ENCODE measurements at regions not wholly inside any gene's neighbourhood (a gene's known extent, or its start where the extent isn't known, plus 50 kb on each side); places are given as distances from the start of the nearest gene placed in this dataset.
"Not testable (repeated sequence)": the region's sequence is repeated elsewhere in the genome, so short reads cannot be mapped to it uniquely, and the experiment has no call there.

DNA sequence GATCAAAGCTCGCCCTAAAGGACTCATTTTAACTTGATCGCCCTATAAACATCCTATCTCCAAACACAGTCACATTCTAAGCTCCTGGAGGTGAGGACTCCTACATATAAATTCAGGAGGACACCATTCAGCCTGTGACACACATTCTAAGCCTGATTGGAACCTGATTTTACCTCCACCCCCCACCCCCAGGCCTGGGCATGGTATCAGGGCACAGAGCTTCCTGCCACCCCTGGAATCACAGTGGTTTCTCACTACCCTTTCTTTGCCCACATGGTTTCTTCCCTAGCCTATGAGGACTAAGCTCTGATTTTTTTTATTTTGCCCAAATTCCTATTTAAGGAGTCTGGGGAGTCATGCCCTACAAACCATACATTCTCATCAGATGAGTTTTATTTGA, 428.1 kb upstream of the ID2 start:
- no peak for DNase-seq

DNA sequence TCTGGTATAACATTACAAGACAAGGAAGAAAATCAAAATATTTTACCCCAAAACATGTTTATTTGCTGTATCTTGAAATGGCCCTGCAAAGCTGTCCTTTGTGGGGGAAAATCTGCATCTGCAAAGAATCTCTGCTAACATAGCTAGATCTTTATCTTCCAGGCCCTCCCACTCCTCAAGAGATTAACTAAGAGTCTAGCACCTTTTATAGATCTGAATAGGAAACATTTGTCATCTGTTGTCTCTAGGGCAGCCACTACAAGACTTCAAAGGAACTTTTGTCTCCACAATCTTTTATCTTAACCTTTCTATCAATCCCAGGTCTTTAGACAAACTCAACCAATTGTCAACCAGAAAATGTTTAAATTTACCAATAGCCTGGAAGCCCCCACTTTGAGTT, 427.6 kb upstream of the ID2 start:
- DNase-seq = not testable (repeated sequence)

DNA sequence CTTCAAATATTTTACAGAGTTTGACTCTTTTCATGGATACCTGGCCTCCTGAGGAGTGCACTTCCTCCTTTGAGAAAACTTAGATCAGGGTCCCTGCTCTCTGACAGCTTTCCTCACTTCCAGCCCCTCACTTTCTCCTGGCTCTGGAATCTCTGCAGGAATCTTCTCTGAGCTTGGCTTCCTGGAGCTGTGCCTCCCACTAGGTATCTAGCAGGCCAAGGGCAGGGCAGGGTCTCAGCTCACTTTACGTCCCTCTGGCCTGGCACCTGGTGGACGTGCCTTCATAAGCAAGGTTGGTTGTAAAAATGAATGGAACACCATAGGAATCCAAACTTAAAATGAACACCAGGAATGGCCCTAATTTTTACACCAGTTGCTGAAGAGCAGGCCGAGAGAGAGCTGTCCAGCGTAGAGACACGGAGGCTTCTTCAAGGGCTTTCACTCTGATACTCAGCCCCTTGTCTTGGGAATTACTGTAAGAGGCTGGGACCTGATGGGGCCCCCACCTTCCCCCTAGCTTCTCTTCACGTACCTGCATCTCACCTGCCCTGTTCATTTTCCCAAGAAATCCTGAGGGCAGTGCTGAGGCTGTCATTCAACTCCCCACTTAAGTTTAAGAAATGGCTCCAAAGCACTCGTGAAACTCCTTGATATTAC, 426.9 kb upstream of the ID2 start:
- DNase-seq = no peak

DNA sequence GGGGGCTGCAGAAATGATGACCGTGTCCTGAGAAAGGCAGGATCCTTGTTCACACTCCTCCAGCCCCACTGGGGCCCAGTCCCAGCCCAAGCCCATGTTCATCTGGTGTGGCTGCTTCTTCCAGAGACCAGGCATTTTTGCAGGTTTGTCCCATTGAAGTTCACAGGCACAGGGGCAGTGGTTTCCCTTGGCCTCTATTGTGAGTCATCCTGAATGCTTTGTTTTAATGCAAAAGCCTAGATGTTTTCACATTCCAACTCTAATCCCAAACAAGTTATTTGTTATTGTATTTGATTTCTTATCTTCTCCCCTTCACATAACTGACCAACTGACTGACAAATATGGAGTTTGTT, 426.4 kb upstream of the ID2 start:
- no peak for DNase-seq

DNA sequence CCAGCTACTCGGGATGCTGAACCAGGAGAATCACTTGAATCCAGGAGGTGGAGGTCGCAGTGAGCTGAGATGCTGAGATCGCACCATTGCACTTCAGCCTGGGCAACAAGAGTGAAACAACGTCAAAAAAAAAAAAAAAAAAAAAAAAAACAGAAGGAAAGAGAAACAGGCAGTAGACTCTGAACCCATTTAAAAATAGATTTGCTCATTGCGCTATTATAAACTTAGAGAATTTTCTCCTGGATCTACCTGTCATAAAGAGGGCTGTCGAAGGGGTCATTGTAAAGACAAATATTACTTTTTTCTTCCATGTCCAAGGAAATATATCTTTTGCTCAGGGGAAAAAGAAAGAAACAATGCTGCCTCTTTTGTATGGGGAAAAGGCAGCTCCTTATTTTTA, 425.0 kb upstream of the ID2 start:
- no peak for DNase-seq

DNA sequence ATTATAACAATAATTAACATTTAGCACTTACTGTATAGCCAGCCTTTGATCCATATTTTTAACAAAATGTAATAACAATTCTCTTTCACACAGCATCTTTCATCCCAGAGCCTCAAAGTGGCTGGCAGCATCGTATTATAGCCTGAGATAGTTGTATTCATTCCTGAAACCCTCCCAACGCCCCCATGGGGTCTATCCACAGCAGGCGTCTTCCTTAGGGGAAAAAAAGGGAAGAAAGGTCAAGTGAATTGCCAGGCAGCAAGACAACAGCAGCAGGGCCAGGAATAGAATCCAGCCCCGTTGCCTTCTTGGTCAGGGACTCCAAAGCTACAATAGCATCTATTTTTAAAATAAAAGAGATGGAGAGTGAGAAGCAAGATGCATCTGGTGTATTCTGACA, 424.4 kb upstream of the ID2 start:
- no peak for DNase-seq

DNA sequence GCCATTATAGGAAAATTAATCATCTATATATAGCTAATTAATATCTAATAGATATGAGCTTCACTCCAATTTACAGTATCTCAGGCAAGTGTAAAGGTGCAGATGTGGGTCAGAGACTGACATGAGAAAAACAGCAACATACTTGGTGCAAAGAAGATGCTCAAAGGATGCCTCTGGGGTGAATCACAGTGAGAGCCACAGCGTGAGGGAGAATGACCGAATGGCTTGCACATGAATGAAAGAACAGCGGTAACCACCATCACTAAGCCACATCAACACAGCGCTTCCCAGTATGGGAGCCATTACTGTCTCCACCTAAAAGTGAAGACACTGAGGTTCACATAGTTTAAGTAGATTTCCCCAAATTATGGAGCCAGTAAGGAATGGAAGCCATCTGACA, 423.4 kb upstream of the ID2 start:
- DNase-seq = no peak

DNA sequence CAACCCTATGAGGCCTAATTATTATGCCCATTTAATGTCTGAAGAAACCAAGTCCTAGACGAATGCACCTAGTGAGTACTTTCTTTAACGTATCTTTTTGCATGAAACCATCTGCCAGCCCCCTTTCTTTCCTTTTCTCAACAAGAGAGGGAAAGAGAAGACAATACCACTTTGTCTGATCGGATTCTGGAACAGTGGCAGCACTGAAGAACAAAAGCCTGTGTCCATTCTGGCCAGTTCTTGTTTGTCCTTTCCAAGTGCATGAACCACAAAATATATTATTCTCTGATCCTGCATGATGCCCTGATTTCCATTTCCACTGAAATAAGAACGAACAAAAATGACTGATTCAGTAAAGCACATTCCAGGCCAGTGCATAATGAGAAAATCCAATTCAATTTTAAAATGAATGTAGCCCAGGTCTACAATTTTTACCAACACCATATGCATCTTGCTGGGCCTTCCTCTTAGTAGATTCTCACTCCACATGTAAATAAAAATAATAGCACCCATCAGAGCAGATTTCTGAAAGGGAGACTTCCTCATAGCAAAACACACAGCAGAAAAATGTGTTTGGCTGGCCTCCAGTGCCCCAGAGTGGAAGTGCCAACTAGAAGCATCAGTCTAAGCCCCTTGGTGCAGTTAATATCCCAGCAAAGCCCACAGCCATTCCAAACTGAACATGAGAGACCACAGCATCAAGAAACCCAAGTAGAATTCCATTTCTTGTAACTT, 422.6 kb upstream of the ID2 start:
- DNase-seq = no peak

DNA sequence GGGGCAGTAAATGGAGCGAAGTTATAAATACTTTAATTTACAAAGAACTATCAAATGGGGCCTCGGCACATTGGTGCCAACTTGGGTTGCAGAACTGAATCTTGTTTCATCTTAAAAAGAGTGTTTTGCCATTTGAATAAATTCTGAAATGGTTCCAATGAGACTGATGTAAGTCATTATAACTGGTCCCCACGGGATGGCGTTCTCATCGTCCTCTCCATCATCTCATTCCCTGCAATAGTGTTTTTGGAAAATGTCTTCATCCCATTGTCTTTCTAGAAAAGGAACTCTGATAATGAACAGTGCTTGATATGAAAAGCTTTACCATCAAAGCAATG, 422.0 kb upstream of the ID2 start:
- no peak for DNase-seq

DNA sequence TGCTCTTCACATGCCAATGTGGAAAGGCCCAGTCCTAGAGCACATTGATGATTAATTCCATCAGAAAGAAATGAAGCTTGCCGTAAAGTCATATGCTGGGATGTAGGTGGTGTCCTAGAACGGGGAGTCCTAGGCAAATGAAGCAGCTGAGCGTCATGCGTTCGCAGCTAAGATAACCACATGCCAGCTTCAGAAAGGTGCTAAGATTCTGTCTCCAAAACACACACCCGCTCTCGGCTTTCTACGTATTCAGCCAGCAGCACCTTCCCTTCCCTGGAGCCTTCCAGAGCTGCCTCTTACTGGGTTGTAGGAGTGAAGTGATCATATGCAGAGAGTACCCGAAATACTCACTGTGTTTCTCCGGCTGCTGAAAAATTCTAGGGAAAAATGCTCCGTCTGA, 421.6 kb upstream of the ID2 start:
- no peak for DNase-seq

DNA sequence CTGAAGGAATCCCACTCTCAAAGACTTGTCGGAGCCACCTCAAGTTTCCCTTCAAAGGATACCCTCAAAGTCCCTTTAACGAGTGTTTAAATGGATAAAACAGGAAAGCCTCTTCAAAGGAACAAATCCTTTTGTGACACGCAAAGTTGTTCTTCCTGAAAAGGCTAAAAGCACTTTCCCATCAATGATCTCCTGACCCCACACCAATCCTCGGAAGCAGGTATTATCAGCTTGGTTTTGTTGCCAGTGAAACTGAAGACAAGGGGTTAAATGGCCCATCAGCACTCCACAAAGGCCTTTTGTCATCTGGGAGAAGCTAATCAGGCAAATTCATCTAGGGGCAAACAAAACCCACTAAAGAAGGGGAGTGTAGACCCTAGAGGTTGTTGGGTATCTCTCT, 418.0 kb upstream of the ID2 start:
- no peak for DNase-seq

DNA sequence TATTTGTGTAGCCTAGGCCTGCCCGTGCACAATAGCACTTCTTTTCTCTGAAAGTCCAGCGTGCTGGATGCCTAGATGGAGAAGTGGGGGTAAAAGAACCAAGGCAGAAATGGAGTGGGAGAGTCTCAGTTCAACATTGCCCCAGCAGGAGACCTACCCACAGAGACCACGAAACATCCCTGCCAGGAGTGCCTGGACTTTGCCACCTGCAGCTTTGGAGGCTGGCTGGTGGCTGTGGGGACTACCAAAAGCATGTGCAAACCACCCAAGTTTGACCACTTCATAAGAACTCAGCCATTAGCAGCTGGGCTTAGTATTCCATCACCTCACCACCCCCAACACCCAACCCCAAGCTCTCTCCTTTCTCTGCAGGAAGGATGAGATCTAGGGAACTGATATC, 416.9 kb upstream of the ID2 start:
- DNase-seq = no peak

DNA sequence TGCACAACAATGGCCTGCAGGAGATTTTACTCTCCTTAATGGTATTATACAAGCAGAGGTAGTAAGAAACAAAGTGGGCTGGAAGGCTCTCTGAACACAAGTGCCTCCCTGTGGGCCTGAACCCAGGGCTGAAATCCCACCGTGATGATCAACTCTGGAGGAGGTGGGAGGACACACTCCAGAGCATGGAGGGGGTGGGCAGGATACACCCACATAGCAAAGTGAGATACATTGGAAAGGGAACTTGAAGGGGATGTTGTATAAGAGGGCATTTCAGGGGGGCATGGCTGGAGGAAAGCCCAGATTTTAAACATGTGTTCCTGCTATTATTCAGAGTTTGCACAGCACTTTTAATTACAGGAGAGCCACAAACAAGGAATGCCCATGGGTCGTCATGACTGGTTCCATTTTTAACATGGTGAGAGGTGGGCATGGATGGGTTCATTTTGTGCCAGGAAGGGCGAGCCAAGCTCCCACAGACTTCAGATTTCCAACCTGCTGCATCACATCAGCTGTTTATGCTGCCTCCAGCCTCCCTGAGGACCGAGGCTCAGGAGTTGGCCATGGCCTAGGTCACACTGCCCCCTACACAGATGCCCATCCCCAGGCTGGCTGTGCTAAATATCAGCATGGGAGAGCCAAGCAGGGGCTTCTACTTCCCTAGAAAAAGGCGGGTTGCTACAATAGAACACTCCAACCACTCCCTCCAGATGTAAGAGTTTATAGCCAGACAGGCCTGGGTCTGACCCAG, 416.2 kb upstream of the ID2 start:
- no peak for DNase-seq

DNA sequence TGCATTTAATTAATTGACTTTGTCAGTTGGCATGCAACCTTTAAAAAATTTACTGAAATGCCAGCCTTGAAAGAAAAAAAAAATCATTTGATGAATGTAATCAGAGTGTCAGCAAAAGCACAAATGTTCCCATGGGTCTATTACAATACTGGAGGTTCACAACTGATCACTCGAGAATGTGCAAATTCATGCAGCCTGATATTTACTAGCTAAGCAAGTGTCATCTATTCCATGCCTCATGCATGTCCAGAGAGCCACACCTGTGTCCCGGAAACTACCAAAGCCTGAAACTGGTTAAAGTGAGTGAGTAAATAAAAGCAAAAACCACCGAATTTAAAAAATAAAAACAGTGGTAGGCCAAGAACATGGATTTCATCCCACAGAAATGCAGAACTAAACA, 415.3 kb upstream of the ID2 start:
- no peak for DNase-seq

DNA sequence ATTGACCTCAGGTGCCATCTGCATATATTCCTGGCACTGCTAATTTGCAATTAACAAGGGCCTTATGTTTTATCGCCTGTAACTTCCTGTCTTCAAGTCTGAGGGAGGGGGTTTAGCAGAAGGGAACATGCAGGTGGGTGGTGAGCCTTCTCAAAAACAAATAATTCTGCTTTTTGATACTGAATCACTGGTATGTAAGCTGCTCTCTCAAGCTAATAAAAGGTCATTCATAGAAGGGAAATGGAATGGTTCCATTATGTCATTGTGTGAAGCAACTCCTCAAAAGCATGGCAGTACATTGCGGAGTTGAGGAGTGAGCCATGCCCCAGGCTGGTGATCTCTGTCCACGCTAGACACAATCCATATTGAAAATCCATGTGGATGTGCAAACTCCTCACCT, 414.8 kb upstream of the ID2 start:
- DNase-seq = no peak

DNA sequence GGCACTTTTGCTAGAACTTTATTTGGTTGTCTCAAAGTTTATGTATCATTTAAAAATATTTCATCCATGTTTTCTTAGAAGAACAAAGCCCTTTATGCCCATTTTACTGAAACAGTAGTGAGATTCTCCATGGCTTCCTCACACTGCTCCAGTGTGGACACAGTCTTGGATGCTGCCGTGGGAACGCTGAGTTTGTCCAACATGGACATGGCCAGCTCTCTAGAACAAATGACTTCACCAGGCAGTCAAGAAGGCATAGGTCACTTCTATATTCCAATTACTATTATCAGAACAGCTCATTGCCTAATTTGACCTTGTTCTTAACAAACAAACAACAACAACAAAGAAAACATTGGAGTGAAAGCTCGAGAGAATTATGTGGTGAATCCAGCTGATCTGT, 414.1 kb upstream of the ID2 start:
- no peak for DNase-seq

DNA sequence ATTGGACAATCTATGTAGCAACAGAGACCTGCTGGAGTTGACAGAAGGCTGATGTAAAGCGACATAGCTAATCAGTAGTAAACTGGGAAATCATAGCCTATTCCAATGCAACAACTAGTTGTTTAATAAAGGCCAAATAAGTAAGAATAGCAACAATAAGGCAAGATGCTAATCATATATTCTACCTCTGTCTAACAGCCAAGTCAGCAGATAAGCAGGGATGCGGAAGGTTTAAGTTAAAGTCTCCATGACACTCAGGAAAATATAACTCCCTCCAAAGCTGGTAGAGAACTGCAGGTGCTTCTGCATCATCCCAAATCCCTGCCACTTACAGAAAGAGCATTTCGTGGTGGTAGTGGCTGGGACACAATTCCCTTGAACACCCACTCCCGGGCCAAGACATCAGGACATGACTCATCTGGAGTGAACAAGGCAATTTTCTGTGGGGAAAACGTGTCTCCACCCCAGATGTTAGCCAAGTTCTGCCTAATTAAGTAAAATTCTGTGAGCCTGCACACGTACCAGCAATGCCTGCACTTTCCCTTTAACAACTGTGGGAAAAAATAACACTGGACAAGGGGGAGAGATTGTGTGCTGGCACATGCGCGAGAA, 413.6 kb upstream of the ID2 start:
- DNase-seq = no peak

DNA sequence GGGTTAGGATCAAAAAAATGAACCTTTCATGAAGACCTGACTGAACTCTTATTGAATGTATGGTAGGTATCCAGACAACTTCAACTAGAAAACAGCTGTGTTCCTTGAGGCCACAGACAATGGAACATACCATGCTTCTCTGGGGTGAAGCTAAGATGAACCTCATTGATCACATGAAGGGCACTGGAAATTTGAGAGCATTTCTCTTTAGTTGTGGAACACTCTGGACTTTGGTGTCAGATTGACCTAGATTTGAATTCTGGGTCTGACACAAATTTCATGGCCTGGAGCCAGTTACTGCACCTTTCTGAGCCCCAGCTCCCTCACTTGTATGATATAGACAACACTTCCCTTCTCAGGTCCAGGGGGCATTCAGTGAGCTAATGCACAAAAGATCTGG, 411.2 kb upstream of the ID2 start:
- DNase-seq = no peak

DNA sequence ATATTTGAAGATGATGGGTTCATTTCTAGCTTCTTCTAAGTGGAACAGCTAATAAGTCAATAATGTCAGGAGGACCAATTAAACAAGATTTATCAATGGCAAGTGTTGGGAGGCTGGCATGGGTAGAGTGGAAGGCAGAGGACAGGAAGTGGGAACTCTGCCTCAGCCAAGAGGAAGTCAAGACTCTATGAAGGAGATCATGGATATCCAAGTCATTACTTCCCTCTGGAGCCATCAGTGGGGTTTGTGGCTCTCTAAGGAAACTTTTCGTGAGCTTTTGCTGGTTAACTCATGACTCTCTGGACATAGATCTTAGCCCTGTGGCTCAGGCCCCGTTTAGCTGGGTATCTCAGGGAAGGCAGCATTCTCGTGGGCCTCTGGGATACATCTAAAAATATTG, 410.4 kb upstream of the ID2 start:
- DNase-seq = no peak

DNA sequence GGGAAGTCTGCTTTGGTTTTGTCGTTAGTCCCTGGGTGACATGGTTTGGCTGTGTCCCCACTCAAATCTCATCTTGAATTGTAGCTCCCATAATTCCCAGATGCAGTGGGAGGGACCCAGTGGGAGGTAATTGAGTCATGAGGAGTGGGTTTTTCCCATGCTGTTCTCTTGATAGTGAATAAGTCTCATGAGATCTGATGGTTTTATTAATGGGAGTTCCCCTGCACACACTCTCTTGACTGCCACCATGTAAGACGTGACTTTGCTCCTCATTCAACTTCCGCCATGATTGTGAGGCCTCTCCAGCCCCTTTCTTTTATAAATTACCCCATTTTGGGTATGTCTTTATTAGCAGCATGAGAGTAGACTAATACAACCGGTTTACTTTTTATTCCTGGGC, 405.8 kb upstream of the ID2 start:
- no peak for DNase-seq

DNA sequence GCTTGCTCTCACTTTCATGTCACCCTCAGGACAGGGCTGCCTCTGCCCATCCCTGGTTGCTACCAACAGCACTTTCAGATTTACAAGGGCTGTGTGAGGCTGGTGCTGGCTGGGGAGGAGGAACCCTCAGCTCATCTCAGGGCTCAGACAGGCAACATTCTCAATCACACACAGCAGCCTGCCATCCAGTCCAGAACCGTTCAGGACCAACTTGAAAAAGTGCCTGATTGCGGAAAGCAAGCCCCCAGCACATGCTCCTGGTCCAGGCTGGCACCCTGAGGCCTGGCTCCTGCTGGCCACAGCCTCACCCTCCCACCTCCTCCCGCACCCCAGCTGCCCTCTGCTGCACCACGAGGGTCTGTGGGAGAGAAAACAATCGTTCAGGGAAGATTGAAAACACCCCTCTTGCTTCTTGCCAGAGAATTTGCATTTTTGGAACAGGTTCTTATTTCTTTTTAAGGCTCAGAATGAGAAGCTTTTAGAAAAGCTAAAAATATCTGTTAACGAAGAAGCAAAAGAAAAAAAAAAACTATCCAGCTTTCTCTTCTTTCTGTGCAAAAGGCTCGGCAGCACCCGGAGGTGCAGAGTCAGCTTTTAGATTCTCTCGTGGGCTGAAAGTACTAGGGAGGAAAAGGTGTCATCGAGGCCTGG, 403.8 kb upstream of the ID2 start:
- DNase-seq = no peak

DNA sequence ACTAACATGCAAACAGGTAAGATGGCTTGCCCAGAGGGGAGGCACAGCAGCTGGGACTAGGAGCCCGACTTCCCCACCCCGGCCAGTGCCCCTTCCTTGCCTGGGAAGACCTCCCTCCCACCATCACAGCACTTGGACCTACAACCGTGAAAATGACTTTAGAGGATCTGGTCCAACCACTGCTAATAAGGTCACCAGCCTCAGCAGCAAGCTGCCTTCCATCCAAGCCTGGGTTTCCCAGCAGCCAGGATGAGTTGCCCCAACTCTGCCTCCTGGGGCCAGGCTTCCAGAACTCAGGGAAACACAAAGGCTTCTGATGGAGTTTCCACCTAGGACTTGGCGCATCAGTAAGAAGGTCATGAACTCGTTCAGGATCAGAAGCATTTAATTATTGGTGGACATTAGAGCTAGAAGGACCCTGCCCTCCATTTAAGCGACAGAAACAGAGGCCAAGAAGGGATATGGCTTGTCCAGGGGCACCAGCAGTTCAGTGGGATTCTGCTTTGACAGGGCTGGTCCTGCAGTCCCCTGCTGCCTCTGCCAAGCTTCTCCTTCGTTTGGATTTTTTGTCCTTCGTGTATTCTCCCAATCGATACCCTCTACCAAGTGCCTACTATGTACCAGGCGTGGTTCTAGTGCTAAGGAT, 403.0 kb upstream of the ID2 start:
- no peak for DNase-seq

DNA sequence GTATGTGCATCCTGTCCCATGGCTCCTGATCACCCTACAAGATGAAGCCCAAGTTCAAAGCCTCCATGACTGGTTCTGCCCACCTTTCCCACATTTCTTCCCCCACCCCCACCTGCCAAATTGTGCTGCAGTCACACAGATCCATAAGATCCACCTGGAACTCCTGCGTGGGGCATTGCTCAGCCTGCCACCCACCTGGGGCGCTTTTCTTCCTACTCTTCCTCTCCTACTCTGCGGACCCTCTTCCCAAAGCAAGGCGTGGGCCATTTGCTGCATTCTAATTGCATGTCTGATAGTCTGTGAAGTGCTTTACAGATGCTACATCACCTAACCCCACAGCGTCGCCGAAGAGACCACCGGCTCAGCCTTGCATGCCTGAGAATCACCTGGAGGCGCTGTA, 402.4 kb upstream of the ID2 start:
- no peak for DNase-seq
